GM12873 (cell line): ENCODE measurements at regions not wholly inside any gene's neighbourhood (a gene's known extent, or its start where the extent isn't known, plus 50 kb on each side); places are given as distances from the start of the nearest gene placed in this dataset.

ENCODE experiments used
- CTCF ChIP-seq: IDR thresholded peaks from 2 replicates; pipeline ENCODE4 v1.5.1; 2012; ENCODE audit warnings: low read depth, mild to moderate bottlenecking, moderate library complexity, low read length, control low read depth; ENCODE audit not compliant: insufficient read depth; ENCODE audit errors: missing control alignments

DNA sequence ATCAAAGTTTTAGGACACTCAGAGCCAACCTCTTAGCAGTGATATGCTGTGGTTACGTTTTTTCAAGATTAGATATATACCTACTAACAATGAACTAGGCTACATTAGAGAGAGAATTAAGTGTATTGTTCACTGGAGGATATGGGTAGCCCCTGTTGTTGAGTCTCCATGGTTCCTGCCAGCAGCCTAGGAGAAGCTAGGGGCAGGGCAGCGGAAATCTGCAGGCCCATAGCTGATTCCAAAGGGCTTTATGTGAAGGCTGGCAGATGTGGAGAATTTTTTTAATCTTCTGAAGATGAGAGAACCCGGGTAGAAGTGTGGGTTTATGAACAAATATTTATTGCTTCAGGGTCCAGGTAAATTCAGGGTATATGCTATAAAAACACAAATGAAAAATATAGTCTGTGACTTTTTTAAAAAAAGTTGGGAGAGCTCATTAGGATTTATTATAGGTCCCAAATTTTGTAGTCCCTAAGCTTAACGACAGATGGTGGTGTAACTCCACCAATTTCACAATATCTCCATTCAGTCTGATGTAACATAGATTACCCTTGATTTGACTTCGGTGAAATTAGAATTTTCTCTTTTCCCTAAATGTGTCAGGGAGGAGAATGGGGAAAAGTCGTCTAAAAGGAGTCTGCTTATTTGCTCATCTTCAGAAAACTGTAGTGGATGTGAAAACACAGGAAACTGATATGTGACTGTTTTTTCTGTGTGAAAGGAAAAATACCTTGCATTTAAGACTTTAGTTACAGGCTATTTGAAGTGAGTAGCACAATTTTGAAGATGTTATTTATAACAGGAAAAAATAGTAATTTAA is 163.0 kb upstream of the PPP1R3A start:
- TF ChIP-seq CTCF, result peak; percentile 38

GRCh38 chr7:114073701-114074100 is 154.9 kb upstream of the PPP1R3A start:
- no peak for TF ChIP-seq CTCF

DNA sequence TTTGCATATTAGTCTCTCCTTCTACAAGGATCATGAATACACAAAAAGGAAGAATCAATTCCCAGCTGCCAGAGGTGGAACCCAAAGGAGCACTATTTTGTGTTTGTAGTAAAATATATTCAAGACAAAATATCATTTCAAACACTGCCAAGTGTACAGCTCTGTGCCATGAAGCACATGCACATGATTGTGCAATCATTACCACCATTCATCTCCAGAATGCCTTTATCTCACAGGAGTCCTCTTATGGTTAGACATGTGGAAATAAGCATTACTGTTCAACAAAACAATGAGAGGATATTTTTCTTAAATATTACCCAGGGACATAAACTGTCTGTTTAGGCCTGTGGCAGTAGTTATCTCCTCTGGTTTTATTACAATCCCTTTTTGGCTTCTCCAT is 151.4 kb upstream of the PPP1R3A start:
- TF ChIP-seq CTCF, result no peak

GRCh38 chr7:114062810-114063209 is 144.0 kb upstream of the PPP1R3A start:
- no peak for TF ChIP-seq CTCF

DNA sequence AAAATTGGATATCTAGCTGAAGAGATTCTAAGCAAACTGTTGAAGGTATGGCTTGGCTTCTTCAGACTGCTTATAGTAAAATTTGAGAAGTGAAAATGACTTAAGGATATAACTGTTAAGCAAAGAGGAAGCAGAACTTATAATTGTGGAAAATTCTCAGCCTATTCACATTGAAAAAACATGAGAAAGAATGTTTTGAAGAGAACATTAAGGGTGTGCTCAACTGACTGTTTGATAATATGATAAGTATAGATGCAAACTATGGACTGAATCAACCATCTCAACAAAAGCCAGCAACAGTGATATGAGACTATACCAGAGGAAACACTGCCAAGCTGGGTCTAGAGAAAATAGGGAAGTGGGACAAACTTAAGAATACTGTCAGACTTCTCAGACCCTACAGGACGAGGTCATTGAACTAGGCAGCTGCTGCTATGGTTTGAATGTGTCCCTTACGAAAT is 133.1 kb upstream of the PPP1R3A start:
- TF ChIP-seq CTCF, result no peak

- no peak for TF ChIP-seq CTCF
These were observed 131.8 kb upstream of the PPP1R3A start for GRCh38 chr7:114050571-114050970.

DNA sequence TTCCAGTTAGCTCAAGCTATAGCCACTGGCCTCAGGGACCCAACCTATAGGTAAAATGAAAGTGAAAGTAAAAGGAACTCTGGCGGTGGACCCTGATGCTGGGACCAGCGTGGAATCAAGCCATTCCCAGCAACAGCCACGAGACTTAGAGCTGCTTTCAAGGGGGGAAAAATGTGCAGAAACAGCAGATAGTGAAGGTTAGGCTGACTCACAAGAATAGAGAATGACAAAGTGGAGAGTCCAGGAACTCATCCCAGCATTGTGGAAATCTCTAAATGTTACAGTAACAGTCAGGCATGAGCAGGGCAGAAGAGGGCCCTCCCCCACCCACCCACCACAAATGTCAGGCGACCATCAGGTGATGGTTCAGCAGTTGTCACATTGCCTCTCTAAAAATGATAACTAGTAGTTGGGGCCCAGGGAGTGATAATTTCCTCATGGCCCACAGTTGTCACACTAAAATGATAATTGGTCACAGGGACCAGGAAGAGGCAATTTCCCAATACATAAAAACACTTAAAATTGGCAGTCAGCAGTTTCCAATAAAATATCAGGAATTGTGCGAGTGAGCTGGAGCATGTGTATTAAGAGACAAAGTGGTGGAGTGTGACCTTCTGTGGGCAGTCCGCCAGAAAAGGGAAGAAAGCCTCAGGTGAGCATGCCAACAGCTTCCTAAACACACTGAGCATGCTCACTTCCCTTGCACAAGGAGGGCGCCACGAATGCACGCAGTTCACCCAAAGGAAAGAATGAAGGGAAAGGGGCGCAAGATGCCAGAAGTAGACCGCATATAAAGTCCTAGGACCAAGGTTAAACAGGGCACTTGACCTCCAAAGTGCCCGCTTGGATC is 129.8 kb upstream of the PPP1R3A start:
- TF ChIP-seq CTCF, result no peak
